ENCODE measurements at regions not wholly inside any gene's neighbourhood (a gene's known extent, or its start where the extent isn't known, plus 50 kb on each side); places are given as distances from the start of the nearest gene placed in this dataset.

- TF ChIP-seq CTCF (IDR thresholded peaks at IDR 0.05; ENCODE audit: insufficient read depth, low read length): no peak
- DNase-seq (ENCODE audit: low read depth): no peak
- no peak overlapping the region for H3K4me3 ChIP-seq (ENCODE audit: low read depth, low read length)
These were observed 62.7 kb upstream of the RXRA start for GRCh38 chr9:134263596-134263995.

GRCh38 chr9:134264169-134264568 lies 62.1 kb upstream of the RXRA start:
- TF ChIP-seq CTCF (IDR thresholded peaks at IDR 0.05; ENCODE audit: insufficient read depth, low read length): no peak
- no peak overlapping the region for H3K4me3 ChIP-seq (ENCODE audit: low read depth, low read length)
- no peak for DNase-seq (ENCODE audit: low read depth)

- DNase-seq (ENCODE audit: low read depth): no peak
- no peak overlapping the region for H3K4me3 ChIP-seq (ENCODE audit: low read depth, low read length)
- TF ChIP-seq CTCF (IDR thresholded peaks at IDR 0.05; ENCODE audit: insufficient read depth, low read length): no peak
These were observed 61.2 kb upstream of the RXRA start for GRCh38 chr9:134265078-134265477.

- TF ChIP-seq CTCF (IDR thresholded peaks at IDR 0.05; ENCODE audit: insufficient read depth, low read length): no peak
- H3K4me3 ChIP-seq (ENCODE audit: low read depth, low read length): no peak overlapping the region
- DNase-seq (ENCODE audit: low read depth): no peak
These were observed 59.8 kb upstream of the RXRA start for GRCh38 chr9:134266418-134266817.

GRCh38 chr9:134267305-134267880 lies 58.9 kb upstream of the RXRA start:
- DNase-seq (ENCODE audit: low read depth): no peak

GRCh38 chr9:134267881-134268724 lies 58.2 kb upstream of the RXRA start:
- no peak overlapping the region for H3K4me3 ChIP-seq (ENCODE audit: low read depth, low read length)
- no peak for DNase-seq (ENCODE audit: low read depth)
- no peak for TF ChIP-seq CTCF (IDR thresholded peaks at IDR 0.05; ENCODE audit: insufficient read depth, low read length)

More at GRCh38 chr9:134267305-134267880, 58.9 kb upstream of the RXRA start:
- TF ChIP-seq CTCF (IDR thresholded peaks at IDR 0.05; ENCODE audit: insufficient read depth, low read length): no peak
- H3K4me3 ChIP-seq (ENCODE audit: low read depth, low read length): no peak overlapping the region
